ENCODE measurements at regions not wholly inside any gene's neighbourhood (a gene's known extent, or its start where the extent isn't known, plus 50 kb on each side); places are given as distances from the start of the nearest gene placed in this dataset.

GRCh38 chr6:115720900-115721299, 339.8 kb downstream of the FRK start:
- ATAC-seq (no peak), DNase-seq (no peak)
- Mint-ChIP-seq H3K27ac (no peak overlapping the region), H3K36me3 (ENCODE audit: low read depth) (no peaks in the 10 kb centered on the region), H3K27me3 (no peaks in the 10 kb centered on the region), H3K9me3 (peaks cover under 1% of the 10 kb centered on the region), H3K4me3 (no peak overlapping the region), H3K4me1 (no peaks in the 10 kb centered on the region)

DNA sequence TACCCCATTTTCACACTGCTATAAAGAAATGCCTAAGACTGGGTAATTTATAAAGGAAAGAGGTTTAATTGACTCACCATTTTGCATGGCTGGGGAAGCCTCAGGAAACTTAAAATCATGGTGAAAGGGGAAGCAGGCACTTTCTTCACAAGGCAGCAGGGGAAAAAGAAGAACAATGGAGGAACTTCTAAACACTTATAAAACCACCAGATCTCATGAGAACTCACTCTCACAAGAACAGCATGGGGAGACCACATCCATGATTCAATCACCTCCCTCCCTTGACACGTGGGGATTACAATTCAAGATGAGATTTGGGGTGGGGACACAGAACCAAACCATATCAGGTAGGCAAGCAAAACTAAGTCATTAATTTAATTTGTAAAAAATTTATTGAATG, 343.2 kb downstream of the FRK start:
- no peak for DNase-seq
- Mint-ChIP-seq H3K36me3 (ENCODE audit: low read depth) (no peaks in the 10 kb centered on the region), H3K4me1 (no peaks in the 10 kb centered on the region), H3K4me3 (no peak overlapping the region), H3K27me3 (no peaks in the 10 kb centered on the region), H3K27ac (no peak overlapping the region), H3K9me3 (no peaks in the 10 kb centered on the region)
- no peak for ATAC-seq

GRCh38 chr6:115717062-115717461, 343.6 kb downstream of the FRK start:
- ATAC-seq (no peak), DNase-seq (no peak)
- H3K9me3 Mint-ChIP-seq = no peaks in the 10 kb centered on the region
- no peaks in the 10 kb centered on the region for H3K27me3 Mint-ChIP-seq
- no peak overlapping the region for H3K27ac Mint-ChIP-seq
- H3K4me1 Mint-ChIP-seq = no peaks in the 10 kb centered on the region
- H3K36me3 Mint-ChIP-seq (ENCODE audit: low read depth) = no peaks in the 10 kb centered on the region
- no peak overlapping the region for H3K4me3 Mint-ChIP-seq

- Mint-ChIP-seq H3K27ac (no peak overlapping the region), H3K27me3 (no peaks in the 10 kb centered on the region), H3K9me3 (no peaks in the 10 kb centered on the region), H3K4me1 (no peaks in the 10 kb centered on the region), H3K36me3 (ENCODE audit: low read depth) (no peaks in the 10 kb centered on the region), H3K4me3 (no peak overlapping the region)
- DNase-seq = no peak
- ATAC-seq = no peak
These were observed 348.3 kb downstream of the FRK start for GRCh38 chr6:115712291-115712961.

GRCh38 chr6:115708850-115709249, 351.8 kb downstream of the FRK start:
- Mint-ChIP-seq H3K9me3 (no peaks in the 10 kb centered on the region), H3K27ac (no peak overlapping the region), H3K27me3 (no peaks in the 10 kb centered on the region), H3K36me3 (ENCODE audit: low read depth) (no peaks in the 10 kb centered on the region), H3K4me3 (no peak overlapping the region), H3K4me1 (no peaks in the 10 kb centered on the region)
- DNase-seq (no peak), ATAC-seq (no peak)

- H3K36me3 Mint-ChIP-seq (ENCODE audit: low read depth) = no peaks in the 10 kb centered on the region
- DNase-seq (no peak), ATAC-seq (no peak)
- H3K9me3 Mint-ChIP-seq = peaks cover 11% of the 10 kb centered on the region
- H3K27me3 Mint-ChIP-seq = no peaks in the 10 kb centered on the region
- no peak overlapping the region for H3K4me3 Mint-ChIP-seq
- H3K4me1 Mint-ChIP-seq = no peaks in the 10 kb centered on the region
- no peak overlapping the region for H3K27ac Mint-ChIP-seq
These were observed 353.7 kb downstream of the FRK start for GRCh38 chr6:115706981-115707380.

DNA sequence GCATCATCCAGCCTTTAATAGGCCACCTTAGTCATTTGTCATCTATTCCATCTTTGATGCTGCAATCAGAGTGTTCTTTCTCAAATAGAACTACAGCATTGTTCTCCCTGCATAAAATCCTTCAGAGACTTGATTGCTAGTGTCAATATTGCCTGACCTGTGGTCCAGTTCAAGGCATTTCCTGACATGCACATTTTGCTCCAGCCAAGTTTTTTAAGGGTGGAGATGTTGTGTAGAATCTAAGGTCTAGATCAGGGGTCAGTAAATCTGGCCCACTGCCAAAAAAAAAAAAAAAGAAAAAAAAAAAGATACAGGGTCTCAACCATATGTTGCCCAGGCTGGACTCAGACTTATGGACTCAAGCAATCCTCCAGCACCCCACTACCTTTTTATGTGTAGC, 354.4 kb downstream of the FRK start:
- no peak overlapping the region for H3K27ac Mint-ChIP-seq
- H3K4me1 Mint-ChIP-seq = no peaks in the 10 kb centered on the region
- H3K9me3 Mint-ChIP-seq = peaks cover 15% of the 10 kb centered on the region

DNA sequence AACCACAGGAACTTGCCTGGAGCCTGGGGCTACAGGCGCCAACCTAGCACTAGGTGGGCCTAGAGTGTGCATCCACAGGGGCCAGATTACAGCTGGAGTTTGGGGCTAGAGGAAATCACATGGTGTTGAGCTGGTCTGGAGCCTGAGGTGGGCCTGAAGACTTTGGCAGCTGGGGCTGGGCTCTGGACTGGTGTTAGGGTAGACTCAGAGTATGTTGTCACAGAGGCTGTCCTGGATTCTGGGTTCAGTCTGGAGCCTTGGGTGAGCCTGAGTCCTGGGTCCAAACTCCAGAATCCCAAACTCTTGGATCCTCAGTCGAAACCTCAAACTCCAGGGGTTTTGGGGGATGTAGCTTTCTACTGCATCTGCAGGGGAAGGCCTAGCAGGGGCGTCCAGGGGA, 356.7 kb downstream of the FRK start:
- Mint-ChIP-seq H3K9me3 (peaks cover 15% of the 10 kb centered on the region), H3K4me3 (no peak overlapping the region), H3K4me1 (no peaks in the 10 kb centered on the region), H3K36me3 (ENCODE audit: low read depth) (no peaks in the 10 kb centered on the region), H3K27me3 (no peaks in the 10 kb centered on the region), H3K27ac (no peak overlapping the region)
- ATAC-seq = no peak
- no peak for DNase-seq

More for the DNA sequence above, 354.4 kb downstream of the FRK start:
- Mint-ChIP-seq H3K4me3 (no peak overlapping the region), H3K27me3 (no peaks in the 10 kb centered on the region), H3K36me3 (ENCODE audit: low read depth) (no peaks in the 10 kb centered on the region)
- no peak for DNase-seq
- no peak for ATAC-seq

DNA sequence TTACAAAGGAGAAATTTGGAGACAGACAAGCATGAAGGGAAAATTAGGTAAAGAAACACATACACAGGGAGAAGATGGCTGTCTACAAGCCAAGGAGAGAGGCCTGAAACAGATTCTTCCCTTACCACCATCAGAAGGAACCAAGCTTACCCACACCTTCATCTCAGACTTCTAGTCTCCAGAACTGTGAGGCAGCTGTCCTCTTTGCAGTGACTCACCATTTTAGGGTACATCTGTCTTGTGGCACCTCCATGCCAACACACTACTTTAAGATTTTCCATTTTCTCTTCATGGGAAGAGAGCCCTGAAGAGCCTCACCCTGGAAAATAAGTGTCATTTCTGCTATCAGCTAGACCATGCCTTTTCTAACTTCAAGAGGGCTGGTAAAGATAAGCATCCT, 369.3 kb downstream of the FRK start:
- H3K4me3 Mint-ChIP-seq = no peak overlapping the region
- no peaks in the 10 kb centered on the region for H3K9me3 Mint-ChIP-seq
- no peaks in the 10 kb centered on the region for H3K36me3 Mint-ChIP-seq (ENCODE audit: low read depth)
- no peaks in the 10 kb centered on the region for H3K27me3 Mint-ChIP-seq
- H3K27ac Mint-ChIP-seq = no peak overlapping the region
- H3K4me1 Mint-ChIP-seq = no peaks in the 10 kb centered on the region
- ATAC-seq (no peak), DNase-seq (no peak)

GRCh38 chr6:115690854-115691253, 369.8 kb downstream of the FRK start:
- ATAC-seq (no peak), DNase-seq (no peak)

DNA sequence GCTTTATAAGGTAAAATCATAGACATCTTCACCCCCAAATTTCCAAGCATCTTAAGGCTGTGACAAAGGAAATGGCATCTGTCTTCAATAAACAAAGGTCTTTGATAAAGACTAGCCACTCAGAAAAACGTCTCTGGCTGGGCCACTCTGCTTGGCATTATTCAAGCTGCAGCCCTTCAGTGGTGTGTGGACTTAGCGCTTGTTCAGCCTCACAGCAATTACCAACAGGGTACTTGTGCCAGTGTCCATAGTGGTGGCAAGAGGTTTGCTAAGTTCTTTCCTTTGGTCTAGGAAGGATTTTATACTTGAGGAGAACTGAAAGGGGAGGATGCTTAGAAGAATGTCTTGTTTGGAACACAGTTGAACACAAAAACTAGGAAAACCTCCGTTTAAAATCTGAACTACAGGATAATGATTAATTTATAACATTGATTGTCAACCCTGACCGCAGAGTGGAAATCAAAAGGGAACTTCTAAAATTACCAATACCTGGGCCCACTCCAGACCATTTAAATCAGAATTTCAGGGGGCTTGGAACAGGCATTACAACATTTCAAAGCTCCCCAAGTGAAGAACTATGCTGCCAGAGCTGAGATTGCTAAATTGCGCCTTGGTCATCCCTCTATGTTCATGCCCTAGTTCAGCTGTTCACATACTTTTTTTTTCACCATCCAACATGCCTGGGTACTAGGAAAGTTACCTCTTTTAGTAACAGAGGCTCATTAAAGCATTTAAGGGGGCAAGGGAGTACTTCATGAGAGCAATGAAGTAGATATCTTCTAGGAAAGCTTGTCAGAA, 378.5 kb downstream of the FRK start:
- no peak for DNase-seq
- Mint-ChIP-seq H3K9me3 (no peaks in the 10 kb centered on the region), H3K36me3 (ENCODE audit: low read depth) (no peaks in the 10 kb centered on the region), H3K4me3 (no peak overlapping the region), H3K4me1 (no peaks in the 10 kb centered on the region), H3K27me3 (no peaks in the 10 kb centered on the region), H3K27ac (no peak overlapping the region)
- ATAC-seq = no peak

More at GRCh38 chr6:115690854-115691253, 369.8 kb downstream of the FRK start:
- Mint-ChIP-seq H3K27me3 (no peaks in the 10 kb centered on the region), H3K9me3 (no peaks in the 10 kb centered on the region), H3K36me3 (ENCODE audit: low read depth) (no peaks in the 10 kb centered on the region), H3K27ac (no peak overlapping the region), H3K4me1 (no peaks in the 10 kb centered on the region), H3K4me3 (no peak overlapping the region)

- H3K4me3 Mint-ChIP-seq = no peak overlapping the region
- H3K36me3 Mint-ChIP-seq (ENCODE audit: low read depth) = no peaks in the 10 kb centered on the region
- no peak overlapping the region for H3K27ac Mint-ChIP-seq
- H3K4me1 Mint-ChIP-seq = no peaks in the 10 kb centered on the region
- H3K27me3 Mint-ChIP-seq = no peaks in the 10 kb centered on the region
- no peak for ATAC-seq
- H3K9me3 Mint-ChIP-seq = no peaks in the 10 kb centered on the region
- no peak for DNase-seq
These were observed 380.1 kb downstream of the FRK start for GRCh38 chr6:115680621-115681020.

DNA sequence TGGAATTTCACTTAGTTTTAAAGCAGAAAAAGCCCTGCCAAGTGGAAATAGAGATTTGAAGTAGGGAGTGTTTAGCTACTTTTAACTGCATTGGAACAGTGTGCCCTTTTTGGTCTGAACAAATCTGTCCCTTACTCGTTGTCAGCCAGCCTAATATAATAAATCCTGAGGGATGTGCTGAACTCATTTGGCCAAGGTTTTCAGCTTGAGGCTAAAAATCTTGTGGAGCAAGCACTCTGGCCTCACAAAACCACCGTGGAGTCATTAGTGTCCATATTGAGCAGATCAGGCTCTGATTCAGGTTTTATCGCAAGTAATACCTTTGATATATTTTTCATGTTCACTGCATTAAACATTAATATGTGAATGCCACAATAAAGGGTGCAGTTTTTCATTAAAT, 383.5 kb downstream of the FRK start:
- Mint-ChIP-seq H3K27ac (no peak overlapping the region), H3K4me3 (no peak overlapping the region), H3K36me3 (ENCODE audit: low read depth) (no peaks in the 10 kb centered on the region), H3K4me1 (no peaks in the 10 kb centered on the region), H3K27me3 (no peaks in the 10 kb centered on the region), H3K9me3 (no peaks in the 10 kb centered on the region)
- ATAC-seq = no peak
- no peak for DNase-seq

- no peaks in the 10 kb centered on the region for H3K4me1 Mint-ChIP-seq
- H3K27me3 Mint-ChIP-seq = no peaks in the 10 kb centered on the region
- ATAC-seq = no peak
- H3K36me3 Mint-ChIP-seq (ENCODE audit: low read depth) = no peaks in the 10 kb centered on the region
- no peak overlapping the region for H3K27ac Mint-ChIP-seq
- DNase-seq = no peak
- H3K9me3 Mint-ChIP-seq = no peaks in the 10 kb centered on the region
- no peak overlapping the region for H3K4me3 Mint-ChIP-seq
These were observed 385.2 kb downstream of the FRK start for GRCh38 chr6:115675443-115675842.

DNA sequence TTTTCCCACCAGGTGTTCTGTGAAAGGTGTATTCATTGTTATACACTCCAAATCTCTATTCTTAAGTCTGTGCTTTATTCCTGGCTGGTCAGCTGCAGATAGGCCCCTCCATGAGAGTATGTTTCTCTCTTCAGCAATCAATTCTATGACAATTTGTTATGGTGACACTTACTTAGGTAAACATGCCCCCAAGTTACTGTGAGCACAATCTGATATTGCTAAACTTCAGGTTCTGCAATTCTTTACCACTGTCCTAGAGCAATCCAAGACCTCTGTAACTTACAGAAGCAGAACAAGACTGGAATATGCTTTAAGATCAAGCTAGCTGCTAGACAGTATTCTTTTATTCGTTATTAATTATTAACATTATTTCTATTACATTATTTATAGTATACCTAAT, 391.9 kb downstream of the FRK start:
- Mint-ChIP-seq H3K27ac (no peak overlapping the region), H3K9me3 (no peaks in the 10 kb centered on the region), H3K27me3 (no peaks in the 10 kb centered on the region), H3K4me1 (no peaks in the 10 kb centered on the region), H3K36me3 (ENCODE audit: low read depth) (no peaks in the 10 kb centered on the region), H3K4me3 (no peak overlapping the region)
- DNase-seq (no peak), ATAC-seq (no peak)
